Liver (tissue), 3 donors: ENCODE measurements at regions not wholly inside any gene's neighbourhood (a gene's known extent, or its start where the extent isn't known, plus 50 kb on each side); places are given as distances from the start of the nearest gene placed in this dataset.

Experiments
- EGR1 ChIP-seq, 2 donors: IDR thresholded peaks; 2 replicates each; pipeline ENCODE4 v1.6.1; 2016 to 2018; ENCODE audit warnings: antibody characterized with exemption in 2 of 2, low read depth in 2 of 2
- HNF4A ChIP-seq, 2 donors: conservative IDR thresholded peaks; 2 replicates each; pipeline ENCODE4 v1.6.1; 2016; ENCODE audit warnings: antibody characterized with exemption in 2 of 2, mild to moderate bottlenecking in 2 of 2
- RAD21 ChIP-seq, 2 donors: IDR thresholded peaks; 2 replicates each; pipeline ENCODE4 v1.6.1; 2016; ENCODE audit warnings: antibody characterized with exemption in 2 of 2, mild to moderate bottlenecking in 2 of 2
- SP1 ChIP-seq: IDR thresholded peaks from 2 replicates; pipeline ENCODE4 v1.6.1; 2018; ENCODE audit warnings: antibody characterized with exemption, mild to moderate bottlenecking
- TAF1 ChIP-seq: conservative IDR thresholded peaks from 2 replicates; pipeline ENCODE4 v1.6.1; 2016; ENCODE audit warnings: antibody characterized with exemption, mild to moderate bottlenecking
- YY1 ChIP-seq: IDR thresholded peaks from 2 replicates; pipeline ENCODE4 v1.6.1; 2016; ENCODE audit warnings: antibody characterized with exemption, mild to moderate bottlenecking
- TF ChIP-seq, protein P1 (sequence below): IDR thresholded peaks from 2 replicates; pipeline ENCODE4 v1.6.1; 2016; ENCODE audit warnings: antibody characterized with exemption, mild to moderate bottlenecking
- TF ChIP-seq, protein P2 (sequence below): fragments of 150-350 bp; IDR thresholded peaks from 2 replicates; pipeline ENCODE4 v1.5.1; 2017; ENCODE audit warnings: improper control_type of control experiment, low read depth, low read length; ENCODE audit not compliant: missing input control
- TF ChIP-seq, protein P3 (sequence below): IDR thresholded peaks from 2 replicates; pipeline ENCODE4 v1.6.1; 2016; ENCODE audit warnings: antibody characterized with exemption
- donor health status: healthy.
- donor health status: healthy.

GRCh38 chr18:77992057-77992456, 742.4 kb downstream of the GALR1 start:
- TF ChIP-seq, protein P1, sequence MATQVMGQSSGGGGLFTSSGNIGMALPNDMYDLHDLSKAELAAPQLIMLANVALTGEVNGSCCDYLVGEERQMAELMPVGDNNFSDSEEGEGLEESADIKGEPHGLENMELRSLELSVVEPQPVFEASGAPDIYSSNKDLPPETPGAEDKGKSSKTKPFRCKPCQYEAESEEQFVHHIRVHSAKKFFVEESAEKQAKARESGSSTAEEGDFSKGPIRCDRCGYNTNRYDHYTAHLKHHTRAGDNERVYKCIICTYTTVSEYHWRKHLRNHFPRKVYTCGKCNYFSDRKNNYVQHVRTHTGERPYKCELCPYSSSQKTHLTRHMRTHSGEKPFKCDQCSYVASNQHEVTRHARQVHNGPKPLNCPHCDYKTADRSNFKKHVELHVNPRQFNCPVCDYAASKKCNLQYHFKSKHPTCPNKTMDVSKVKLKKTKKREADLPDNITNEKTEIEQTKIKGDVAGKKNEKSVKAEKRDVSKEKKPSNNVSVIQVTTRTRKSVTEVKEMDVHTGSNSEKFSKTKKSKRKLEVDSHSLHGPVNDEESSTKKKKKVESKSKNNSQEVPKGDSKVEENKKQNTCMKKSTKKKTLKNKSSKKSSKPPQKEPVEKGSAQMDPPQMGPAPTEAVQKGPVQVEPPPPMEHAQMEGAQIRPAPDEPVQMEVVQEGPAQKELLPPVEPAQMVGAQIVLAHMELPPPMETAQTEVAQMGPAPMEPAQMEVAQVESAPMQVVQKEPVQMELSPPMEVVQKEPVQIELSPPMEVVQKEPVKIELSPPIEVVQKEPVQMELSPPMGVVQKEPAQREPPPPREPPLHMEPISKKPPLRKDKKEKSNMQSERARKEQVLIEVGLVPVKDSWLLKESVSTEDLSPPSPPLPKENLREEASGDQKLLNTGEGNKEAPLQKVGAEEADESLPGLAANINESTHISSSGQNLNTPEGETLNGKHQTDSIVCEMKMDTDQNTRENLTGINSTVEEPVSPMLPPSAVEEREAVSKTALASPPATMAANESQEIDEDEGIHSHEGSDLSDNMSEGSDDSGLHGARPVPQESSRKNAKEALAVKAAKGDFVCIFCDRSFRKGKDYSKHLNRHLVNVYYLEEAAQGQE = no peak
- TF ChIP-seq RAD21 (IDR thresholded peaks at IDR 0.05) (no peak), TAF1 (no peak), SP1 (no peak), YY1 (no peak), EGR1 (IDR thresholded peaks at IDR 0.05; ENCODE audit: low read depth in 2 of 2) (no peak), HNF4A (conservative IDR thresholded peaks at IDR 0.05) (no peak)
- TF ChIP-seq, protein P2, sequence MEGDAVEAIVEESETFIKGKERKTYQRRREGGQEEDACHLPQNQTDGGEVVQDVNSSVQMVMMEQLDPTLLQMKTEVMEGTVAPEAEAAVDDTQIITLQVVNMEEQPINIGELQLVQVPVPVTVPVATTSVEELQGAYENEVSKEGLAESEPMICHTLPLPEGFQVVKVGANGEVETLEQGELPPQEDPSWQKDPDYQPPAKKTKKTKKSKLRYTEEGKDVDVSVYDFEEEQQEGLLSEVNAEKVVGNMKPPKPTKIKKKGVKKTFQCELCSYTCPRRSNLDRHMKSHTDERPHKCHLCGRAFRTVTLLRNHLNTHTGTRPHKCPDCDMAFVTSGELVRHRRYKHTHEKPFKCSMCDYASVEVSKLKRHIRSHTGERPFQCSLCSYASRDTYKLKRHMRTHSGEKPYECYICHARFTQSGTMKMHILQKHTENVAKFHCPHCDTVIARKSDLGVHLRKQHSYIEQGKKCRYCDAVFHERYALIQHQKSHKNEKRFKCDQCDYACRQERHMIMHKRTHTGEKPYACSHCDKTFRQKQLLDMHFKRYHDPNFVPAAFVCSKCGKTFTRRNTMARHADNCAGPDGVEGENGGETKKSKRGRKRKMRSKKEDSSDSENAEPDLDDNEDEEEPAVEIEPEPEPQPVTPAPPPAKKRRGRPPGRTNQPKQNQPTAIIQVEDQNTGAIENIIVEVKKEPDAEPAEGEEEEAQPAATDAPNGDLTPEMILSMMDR = no peak
- TF ChIP-seq, protein P3, sequence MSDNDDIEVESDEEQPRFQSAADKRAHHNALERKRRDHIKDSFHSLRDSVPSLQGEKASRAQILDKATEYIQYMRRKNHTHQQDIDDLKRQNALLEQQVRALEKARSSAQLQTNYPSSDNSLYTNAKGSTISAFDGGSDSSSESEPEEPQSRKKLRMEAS = no peak
